Endothelial cell of umbilical vein (primary cell): ENCODE measurements at regions not wholly inside any gene's neighbourhood (a gene's known extent, or its start where the extent isn't known, plus 50 kb on each side); places are given as distances from the start of the nearest gene placed in this dataset.

ENCODE experiments used
- BruUV-seq: library from RNA; stranded (reverse); fragments of 400-500 nt; replicated peaks from 2 replicates; lab custom pipeline; 2021; lab: Mats Ljungman, UMichigan
- CTCF ChIA-PET: fragments of 300-600, 350-600 bp; sonication (Branson Sonifier 250); formaldehyde crosslinking; loops from one replicate; lab custom pipeline; 2021; ENCODE audit warnings: antibody characterized with exemption, inconsistent platforms; lab: Charles Lee
- POLR2A ChIA-PET: fragments of 300-600, 350-600 bp; sonication (Branson Sonifier 250); formaldehyde crosslinking; loops from one replicate; lab custom pipeline; 2021; ENCODE audit warnings: antibody characterized with exemption, inconsistent platforms; lab: Charles Lee
- DNase-seq: peaks from one replicate; pipeline ENCODE4 v3.0.0-alpha.2; 2011; ENCODE audit warnings: low read depth, low spot score
- FAIRE-seq: peaks from 2 replicates; lab custom pipeline; 2011; peaks lifted over from hg19 to GRCh38; lab: Jason Lieb, UNC
- H2AFZ ChIP-seq: 2 replicates; pipeline ENCODE4 v1.6.0; 2012; ENCODE audit warnings: low read depth, low read length, control low read depth, inconsistent platforms
- H3K27ac ChIP-seq: 2 replicates; pipeline ENCODE4 v1.5.1; 2011; ENCODE audit warnings: low read depth, mild to moderate bottlenecking, control low read depth, low read length, moderate library complexity; ENCODE audit not compliant: insufficient read depth
- H3K27me3 ChIP-seq, 2 experiments: 2 replicates each; pipeline versions ENCODE4 v1.6.0 to v1.6.1; 2011; ENCODE audit warnings: low read length in 2 of 2, mixed read lengths in 1 of 2; ENCODE audit not compliant: control insufficient read depth in 2 of 2, insufficient read depth in 2 of 2
- H3K36me3 ChIP-seq, 2 experiments: 2 replicates in 1 of 2; 3 replicates in 1 of 2; pipeline ENCODE4 v1.5.1; 2011; ENCODE audit warnings: low read length in 2 of 2, mild to moderate bottlenecking in 1 of 2, moderate library complexity in 1 of 2; ENCODE audit not compliant: control insufficient read depth in 2 of 2, insufficient read depth in 2 of 2; ENCODE audit errors: extremely low read depth in 1 of 2
- H3K4me1 ChIP-seq: 3 replicates; pipeline ENCODE4 v1.5.1; 2011; ENCODE audit warnings: mild to moderate bottlenecking, low read length; ENCODE audit not compliant: control insufficient read depth, insufficient read depth; ENCODE audit errors: extremely low read depth
- H3K4me2 ChIP-seq: 2 replicates; pipeline ENCODE4 v1.6.1; 2011; ENCODE audit warnings: low read length, control low read depth, mixed read lengths; ENCODE audit not compliant: insufficient read depth
- H3K4me3 ChIP-seq, 3 experiments: fragments of 200-600 bp in 1 of 3; sonication (generic), shearing (Covaris generic) in 1 of 3; replicated peaks in 1 of 3; 2 replicates each; pipeline ENCODE4 v1.5.1; 2011 to 2016; ENCODE audit warnings: control low read depth in 3 of 3, low read length in 3 of 3, mild to moderate bottlenecking in 2 of 3, inconsistent platforms in 1 of 3, low read depth in 1 of 3, moderate library complexity in 1 of 3; ENCODE audit not compliant: insufficient read depth in 1 of 3
- H3K79me2 ChIP-seq: 2 replicates; pipeline ENCODE4 v1.6.0; 2012; ENCODE audit warnings: low read length, inconsistent platforms; ENCODE audit not compliant: control insufficient read depth, insufficient read depth
- H3K9ac ChIP-seq: replicated peaks from 2 replicates; pipeline ENCODE3; 2011; ENCODE audit warnings: low read length, control low read depth; ENCODE audit not compliant: insufficient read depth; ENCODE audit errors: extremely low read depth
- H3K9me1 ChIP-seq: replicated peaks from 3 replicates; pipeline ENCODE4 v1.6.0; 2011; ENCODE audit warnings: mild to moderate bottlenecking, low read length; ENCODE audit not compliant: control insufficient read depth, insufficient read depth; ENCODE audit errors: extremely low read depth
- H3K9me3 ChIP-seq: replicated peaks from 2 replicates; pipeline ENCODE4 v1.5.1; 2012; ENCODE audit warnings: low read length, inconsistent platforms; ENCODE audit not compliant: control insufficient read depth, insufficient read depth
- H4K20me1 ChIP-seq: replicated peaks from 2 replicates; pipeline ENCODE3; 2011; ENCODE audit warnings: mild to moderate bottlenecking, low read length; ENCODE audit not compliant: control insufficient read depth, insufficient read depth; ENCODE audit errors: extremely low read depth
- EZH2 ChIP-seq: IDR thresholded peaks from 2 replicates; pipeline ENCODE4 v1.6.1; 2012; ENCODE audit warnings: borderline replicate concordance, low read depth, mild to moderate bottlenecking, moderate library complexity, low read length, inconsistent platforms; ENCODE audit not compliant: severe bottlenecking
- FOS ChIP-seq: IDR thresholded peaks from 2 replicates; pipeline ENCODE4 v1.6.1; 2011; ENCODE audit warnings: mild to moderate bottlenecking, low read length, moderate library complexity, borderline replicate concordance; ENCODE audit not compliant: insufficient read depth
- GATA2 ChIP-seq: IDR thresholded peaks from 2 replicates; pipeline ENCODE4 v1.7.0; 2011; ENCODE audit warnings: low read depth, mild to moderate bottlenecking, moderate library complexity, mixed read lengths, low read length; ENCODE audit not compliant: insufficient read length, insufficient read depth
- JUN ChIP-seq: IDR thresholded peaks from 2 replicates; pipeline ENCODE4 v1.6.1; 2011; ENCODE audit warnings: borderline replicate concordance, low read depth; ENCODE audit not compliant: insufficient read length, insufficient read depth
- MYC ChIP-seq: IDR thresholded peaks from one replicate; pipeline ENCODE4 v1.6.1; 2011; ENCODE audit warnings: mild to moderate bottlenecking, low read depth, low read length
- POLR2A ChIP-seq: IDR thresholded peaks from 2 replicates; pipeline ENCODE4 v1.6.1; 2012; ENCODE audit warnings: low read depth, mild to moderate bottlenecking, control low read depth, low read length
- POLR2AphosphoS5 ChIP-seq: IDR thresholded peaks from 2 replicates; pipeline ENCODE4 v1.6.1; 2012; ENCODE audit warnings: low read depth, mild to moderate bottlenecking, control low read depth, low read length, moderate library complexity; ENCODE audit not compliant: insufficient read depth
- dilution Hi-C: fragments of 300-500 bp; cut with MboI; formaldehyde crosslinking; loops from one replicate; pipeline ENCODE4 v1.15.0; 2019; ENCODE audit warnings: low sequenced_read_pairs; ENCODE audit not compliant: extremely low pct_ligation_motif_present
- intact Hi-C: fragments of 100-400 bp; cut with micrococcal nuclease; formaldehyde crosslinking; loops from one replicate; pipeline ENCODE4 v1.10.0; 2022
- TF ChIP-seq, protein P1 (sequence below): IDR thresholded peaks from 2 replicates; pipeline ENCODE4 v1.6.1; 2011; ENCODE audit not compliant: insufficient read depth, insufficient read length
- TF ChIP-seq, protein P2 (sequence below), 2 donors: IDR thresholded peaks; 1 replicate in 1 of 2; 2 replicates in 1 of 2; pipeline ENCODE4 v1.5.1; 2011; ENCODE audit warnings: low read length in 2 of 2, mild to moderate bottlenecking in 2 of 2, moderate library complexity in 2 of 2, control low read depth in 1 of 2, inconsistent platforms in 1 of 2, low read depth in 1 of 2; ENCODE audit not compliant: insufficient read depth in 1 of 2; ENCODE audit errors: extremely low read depth in 1 of 2

DNA sequence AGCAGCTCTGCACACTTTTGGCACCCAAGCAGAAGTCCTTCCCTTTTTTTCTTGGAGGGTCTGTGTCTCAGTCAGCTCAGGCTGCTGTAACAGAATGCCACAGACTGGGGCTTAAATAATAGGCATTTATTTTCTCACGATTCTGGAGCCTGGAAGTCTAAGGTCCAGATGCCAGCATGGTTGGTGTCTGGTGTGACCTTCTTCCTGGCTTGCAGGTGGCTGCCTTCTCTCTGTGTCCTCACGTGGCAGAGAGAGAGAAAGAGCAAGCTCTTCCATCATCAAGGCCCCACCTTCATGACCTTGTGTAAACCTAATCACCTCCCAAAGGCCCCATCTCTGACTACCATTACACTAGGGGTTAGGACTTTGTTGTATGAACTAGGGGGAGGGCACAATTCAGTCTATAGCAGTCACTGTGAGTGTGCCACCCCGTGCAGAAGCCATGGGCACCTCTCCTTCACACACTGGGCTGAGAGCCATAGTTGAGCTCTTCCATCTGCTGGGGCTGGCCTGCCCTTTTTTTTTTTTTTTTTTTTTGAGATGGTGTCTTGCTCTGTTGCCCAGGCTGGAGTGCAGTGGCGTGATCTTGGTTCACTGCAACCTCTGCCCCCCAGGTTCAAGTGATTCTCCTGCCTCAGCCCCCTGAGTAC is 80.3 kb downstream of the OAT start:
- no peak overlapping the region for H3K4me3 ChIP-seq
- H3K4me2 ChIP-seq = no peak overlapping the region
- no peaks in the 10 kb centered on the region for H3K9me1 ChIP-seq
- H3K4me1 ChIP-seq = no peaks in the 10 kb centered on the region
- no TSS peak for BruUV-seq
- intact Hi-C loops = no loop called here
- H3K9ac ChIP-seq = no peak overlapping the region
- dilution Hi-C loops = no loop called here
- H4K20me1 ChIP-seq = no peaks in the 10 kb centered on the region
- H3K27me3 ChIP-seq = no peaks in the 10 kb centered on the region
- H3K27ac ChIP-seq = no peak overlapping the region
- ChIA-PET CTCF (no interaction called here), POLR2A (interaction anchor here (0.6 kb wide), 1 partner anchor 248 kb away, joined by 3 read pairs; no protein-coding TSS in a partner anchor)
- no peaks in the 10 kb centered on the region for H3K36me3 ChIP-seq
- no peak for DNase-seq
- TF ChIP-seq MYC (no peak), POLR2AphosphoS5 (no peak), FOS (no peak), EZH2 (no peak), POLR2A (no peak), JUN (no peak), GATA2 (no peak)
- TF ChIP-seq, protein P1, sequence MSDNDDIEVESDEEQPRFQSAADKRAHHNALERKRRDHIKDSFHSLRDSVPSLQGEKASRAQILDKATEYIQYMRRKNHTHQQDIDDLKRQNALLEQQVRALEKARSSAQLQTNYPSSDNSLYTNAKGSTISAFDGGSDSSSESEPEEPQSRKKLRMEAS = no peak
- TF ChIP-seq, protein P2, sequence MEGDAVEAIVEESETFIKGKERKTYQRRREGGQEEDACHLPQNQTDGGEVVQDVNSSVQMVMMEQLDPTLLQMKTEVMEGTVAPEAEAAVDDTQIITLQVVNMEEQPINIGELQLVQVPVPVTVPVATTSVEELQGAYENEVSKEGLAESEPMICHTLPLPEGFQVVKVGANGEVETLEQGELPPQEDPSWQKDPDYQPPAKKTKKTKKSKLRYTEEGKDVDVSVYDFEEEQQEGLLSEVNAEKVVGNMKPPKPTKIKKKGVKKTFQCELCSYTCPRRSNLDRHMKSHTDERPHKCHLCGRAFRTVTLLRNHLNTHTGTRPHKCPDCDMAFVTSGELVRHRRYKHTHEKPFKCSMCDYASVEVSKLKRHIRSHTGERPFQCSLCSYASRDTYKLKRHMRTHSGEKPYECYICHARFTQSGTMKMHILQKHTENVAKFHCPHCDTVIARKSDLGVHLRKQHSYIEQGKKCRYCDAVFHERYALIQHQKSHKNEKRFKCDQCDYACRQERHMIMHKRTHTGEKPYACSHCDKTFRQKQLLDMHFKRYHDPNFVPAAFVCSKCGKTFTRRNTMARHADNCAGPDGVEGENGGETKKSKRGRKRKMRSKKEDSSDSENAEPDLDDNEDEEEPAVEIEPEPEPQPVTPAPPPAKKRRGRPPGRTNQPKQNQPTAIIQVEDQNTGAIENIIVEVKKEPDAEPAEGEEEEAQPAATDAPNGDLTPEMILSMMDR (IDR thresholded peaks at IDR 0.05; ENCODE audit: extremely low read depth in 1 of 2, insufficient read depth in 1 of 2, low read depth in 1 of 2, low read length in 2 of 2) = no peak
- no peaks in the 10 kb centered on the region for H3K9me3 ChIP-seq
- H2AFZ ChIP-seq = no peak overlapping the region
- no peaks in the 10 kb centered on the region for H3K79me2 ChIP-seq
- no peak for FAIRE-seq
